Stromal cell of bone marrow (primary cell): ENCODE measurements at regions not wholly inside any gene's neighbourhood (a gene's known extent, or its start where the extent isn't known, plus 50 kb on each side); places are given as distances from the start of the nearest gene placed in this dataset.

Experiments
- DNase-seq: peaks from one replicate; pipeline ENCODE4 v3.0.0-alpha.2; 2012; ENCODE audit warnings: low read depth

- DNase-seq = no peak
Observed at GRCh38 chr4:145346081-145346480, 135.6 kb upstream of the SMAD1 start.

- no peak for DNase-seq
Observed at GRCh38 chr4:145345401-145345800, 136.3 kb upstream of the SMAD1 start.

GRCh38 chr4:145341381-145341780 is 140.3 kb upstream of the SMAD1 start:
- no peak for DNase-seq

- no peak for DNase-seq
Observed at GRCh38 chr4:145340071-145340675, 141.5 kb upstream of the SMAD1 start.

- no peak for DNase-seq
Observed at GRCh38 chr4:145339075-145339725, 142.5 kb upstream of the SMAD1 start.

GRCh38 chr4:145338568-145338967 is 143.1 kb upstream of the SMAD1 start:
- no peak for DNase-seq

- DNase-seq = no peak
Observed at GRCh38 chr4:145337391-145337790, 144.3 kb upstream of the SMAD1 start.

- DNase-seq = no peak
Observed at GRCh38 chr4:145333786-145334185, 147.9 kb upstream of the SMAD1 start.

- DNase-seq = peak; percentile 43
Observed at GRCh38 chr4:145326491-145326890, 146.1 kb upstream of the OTUD4 start.

GRCh38 chr4:145324161-145324560 is 143.8 kb upstream of the OTUD4 start:
- no peak for DNase-seq

GRCh38 chr4:145320294-145320693 is 139.9 kb upstream of the OTUD4 start:
- DNase-seq = no peak

GRCh38 chr4:145319751-145320150 is 139.4 kb upstream of the OTUD4 start:
- DNase-seq = no peak

- no peak for DNase-seq
Observed at GRCh38 chr4:145316897-145317574, 136.6 kb upstream of the OTUD4 start.

- DNase-seq = no peak
Observed at GRCh38 chr4:145315811-145316225, 135.4 kb upstream of the OTUD4 start.

- no peak for DNase-seq
Observed at GRCh38 chr4:145308598-145308997, 128.2 kb upstream of the OTUD4 start.

- no peak for DNase-seq
Observed at GRCh38 chr4:145307763-145308430, 127.5 kb upstream of the OTUD4 start.

GRCh38 chr4:145307120-145307519 is 126.7 kb upstream of the OTUD4 start:
- DNase-seq = no peak

GRCh38 chr4:145302725-145303124 is 122.3 kb upstream of the OTUD4 start:
- DNase-seq = no peak

GRCh38 chr4:145301386-145302080 is 121.1 kb upstream of the OTUD4 start:
- no peak for DNase-seq

GRCh38 chr4:145299380-145300076 is 119.1 kb upstream of the OTUD4 start:
- DNase-seq = peak; percentile 81

GRCh38 chr4:145298885-145299284 is 118.5 kb upstream of the OTUD4 start:
- DNase-seq = no peak

GRCh38 chr4:145297556-145297955 is 117.2 kb upstream of the OTUD4 start:
- DNase-seq = no peak
